Muscle layer of colon (tissue), 2 donors: ENCODE measurements at regions not wholly inside any gene's neighbourhood (a gene's known extent, or its start where the extent isn't known, plus 50 kb on each side); places are given as distances from the start of the nearest gene placed in this dataset.

Experiments
- H3K27ac ChIP-seq: one replicate; pipeline ENCODE4 v1.7.0; 2013; ENCODE audit warnings: low read depth, mild to moderate bottlenecking, low read length, moderate library complexity
- H3K27me3 ChIP-seq, 2 donors: one replicate each; pipeline ENCODE4 v1.7.0; 2013; ENCODE audit warnings: low read length in 2 of 2, mild to moderate bottlenecking in 2 of 2; ENCODE audit not compliant: insufficient read depth in 2 of 2, control insufficient read depth in 1 of 2
- H3K36me3 ChIP-seq: one replicate; pipeline ENCODE4 v1.7.0; 2013; ENCODE audit warnings: mild to moderate bottlenecking, low read length; ENCODE audit not compliant: insufficient read depth
- H3K4me1 ChIP-seq: one replicate; pipeline ENCODE4 v1.7.0; 2013; ENCODE audit warnings: mild to moderate bottlenecking, low read length; ENCODE audit not compliant: insufficient read depth
- H3K4me3 ChIP-seq, 2 donors: one replicate each; pipeline ENCODE4 v1.7.0; 2013; ENCODE audit warnings: low read length in 2 of 2, low read depth in 1 of 2, mild to moderate bottlenecking in 1 of 2, moderate library complexity in 1 of 2
- H3K9ac ChIP-seq: one replicate; pipeline ENCODE4 v1.7.0; 2013; ENCODE audit warnings: low read length
- H3K9me3 ChIP-seq: one replicate; pipeline ENCODE4 v1.7.0; 2013; ENCODE audit warnings: mild to moderate bottlenecking, low read length
- donor health status: abdominal sarcoma.
- donor health status: Adenocarcinoma of cecum.

- no peaks in the 10 kb centered on the region for H3K36me3 ChIP-seq
- H3K4me3 ChIP-seq, result no peak overlapping the region
- H3K9me3 ChIP-seq, result no peaks in the 10 kb centered on the region
- H3K27me3 ChIP-seq, result no peaks in the 10 kb centered on the region
- no peak overlapping the region for H3K27ac ChIP-seq
- no peak overlapping the region for H3K9ac ChIP-seq
- H3K4me1 ChIP-seq, result no peaks in the 10 kb centered on the region
Measured at GRCh38 chr18:41687138-41687537, 267.9 kb upstream of the PIK3C3 start.

- Histone ChIP-seq H3K27ac (no peak overlapping the region), H3K4me1 (no peaks in the 10 kb centered on the region), H3K4me3 (no peak overlapping the region), H3K9me3 (no peaks in the 10 kb centered on the region), H3K27me3 (no peaks in the 10 kb centered on the region), H3K9ac (no peak overlapping the region), H3K36me3 (no peaks in the 10 kb centered on the region)
Measured at GRCh38 chr18:41681138-41681880, 273.7 kb upstream of the PIK3C3 start.

- no peaks in the 10 kb centered on the region for H3K9me3 ChIP-seq
- H3K27me3 ChIP-seq, result no peaks in the 10 kb centered on the region
- H3K4me3 ChIP-seq, result no peak overlapping the region
- no peaks in the 10 kb centered on the region for H3K36me3 ChIP-seq
- H3K27ac ChIP-seq, result no peak overlapping the region
- no peaks in the 10 kb centered on the region for H3K4me1 ChIP-seq
- H3K9ac ChIP-seq, result no peak overlapping the region
Measured at GRCh38 chr18:41674506-41674905, 280.5 kb upstream of the PIK3C3 start.

GRCh38 chr18:41666231-41666630, 288.8 kb upstream of the PIK3C3 start:
- Histone ChIP-seq H3K4me1 (no peaks in the 10 kb centered on the region), H3K9ac (no peak overlapping the region), H3K27me3 (no peaks in the 10 kb centered on the region), H3K36me3 (no peaks in the 10 kb centered on the region), H3K9me3 (no peaks in the 10 kb centered on the region), H3K4me3 (no peak overlapping the region), H3K27ac (no peak overlapping the region)

GRCh38 chr18:41665210-41665609, 289.8 kb upstream of the PIK3C3 start:
- Histone ChIP-seq H3K9ac (no peak overlapping the region), H3K9me3 (no peaks in the 10 kb centered on the region), H3K4me1 (no peaks in the 10 kb centered on the region), H3K36me3 (no peaks in the 10 kb centered on the region), H3K27me3 (no peaks in the 10 kb centered on the region), H3K27ac (no peak overlapping the region), H3K4me3 (no peak overlapping the region)

- Histone ChIP-seq H3K9ac (no peak overlapping the region), H3K36me3 (no peaks in the 10 kb centered on the region), H3K27ac (no peak overlapping the region), H3K9me3 (no peaks in the 10 kb centered on the region), H3K27me3 (no peaks in the 10 kb centered on the region), H3K4me3 (no peak overlapping the region), H3K4me1 (no peaks in the 10 kb centered on the region)
Measured at GRCh38 chr18:41660654-41661053, 294.4 kb upstream of the PIK3C3 start.

- H3K9me3 ChIP-seq, result no peaks in the 10 kb centered on the region
Measured at GRCh38 chr18:41659438-41660130, 295.4 kb upstream of the PIK3C3 start.

GRCh38 chr18:41657189-41657588, 297.8 kb upstream of the PIK3C3 start:
- H3K4me1 ChIP-seq, result no peaks in the 10 kb centered on the region
- H3K36me3 ChIP-seq, result no peaks in the 10 kb centered on the region
- H3K9me3 ChIP-seq, result no peaks in the 10 kb centered on the region
- no peaks in the 10 kb centered on the region for H3K27me3 ChIP-seq
- no peak overlapping the region for H3K27ac ChIP-seq
- no peak overlapping the region for H3K9ac ChIP-seq
- H3K4me3 ChIP-seq, result no peak overlapping the region

More at GRCh38 chr18:41659438-41660130, 295.4 kb upstream of the PIK3C3 start:
- Histone ChIP-seq H3K4me1 (no peaks in the 10 kb centered on the region), H3K36me3 (no peaks in the 10 kb centered on the region), H3K27me3 (no peaks in the 10 kb centered on the region), H3K27ac (no peak overlapping the region), H3K9ac (no peak overlapping the region), H3K4me3 (no peak overlapping the region)

GRCh38 chr18:41655074-41655473, 300.0 kb upstream of the PIK3C3 start:
- no peak overlapping the region for H3K9ac ChIP-seq
- no peaks in the 10 kb centered on the region for H3K27me3 ChIP-seq
- no peaks in the 10 kb centered on the region for H3K36me3 ChIP-seq
- no peaks in the 10 kb centered on the region for H3K4me1 ChIP-seq
- H3K4me3 ChIP-seq, result no peak overlapping the region
- no peaks in the 10 kb centered on the region for H3K9me3 ChIP-seq
- H3K27ac ChIP-seq, result no peak overlapping the region

- no peak overlapping the region for H3K9ac ChIP-seq
- no peaks in the 10 kb centered on the region for H3K9me3 ChIP-seq
- H3K27ac ChIP-seq, result no peak overlapping the region
- no peaks in the 10 kb centered on the region for H3K27me3 ChIP-seq
- H3K36me3 ChIP-seq, result no peaks in the 10 kb centered on the region
- H3K4me3 ChIP-seq, result no peak overlapping the region
- H3K4me1 ChIP-seq, result no peaks in the 10 kb centered on the region
Measured at GRCh38 chr18:41647914-41648313, 307.1 kb upstream of the PIK3C3 start.

- H3K9me3 ChIP-seq, result no peaks in the 10 kb centered on the region
- H3K27ac ChIP-seq, result no peak overlapping the region
- H3K4me1 ChIP-seq, result no peaks in the 10 kb centered on the region
- no peak overlapping the region for H3K4me3 ChIP-seq
- H3K27me3 ChIP-seq, result no peaks in the 10 kb centered on the region
- no peaks in the 10 kb centered on the region for H3K36me3 ChIP-seq
- H3K9ac ChIP-seq, result no peak overlapping the region
Measured at GRCh38 chr18:41646915-41647620, 308.0 kb upstream of the PIK3C3 start.
